H1 (cell line): ENCODE measurements at regions not wholly inside any gene's neighbourhood (a gene's known extent, or its start where the extent isn't known, plus 50 kb on each side); places are given as distances from the start of the nearest gene placed in this dataset.

Source experiments
- CTCF ChIA-PET: fragments of 300-600 bp; sonication (Branson Sonifier 250); formaldehyde crosslinking; loops from one replicate; lab custom pipeline; 2021; ENCODE audit not compliant: partially characterized antibody; lab: Charles Lee
- POLR2A ChIA-PET: fragments of 300-600 bp; sonication (Branson Sonifier 250); formaldehyde crosslinking; loops from one replicate; lab custom pipeline; 2021; ENCODE audit warnings: inconsistent platforms; ENCODE audit not compliant: partially characterized antibody; lab: Charles Lee
- DNase-seq, 2 experiments: peaks; one replicate each; pipeline versions ENCODE4 v3.0.0 to v3.0.0-alpha.2; 2010 to 2022; ENCODE audit warnings: low spot score in 2 of 2, low read depth in 1 of 2, mixed read lengths in 1 of 2
- FAIRE-seq: peaks from 2 replicates; lab custom pipeline; 2011; peaks lifted over from hg19 to GRCh38; lab: Jason Lieb, UNC
- H2AFZ ChIP-seq: 2 replicates; pipeline ENCODE4 v1.8.1; 2012; ENCODE audit warnings: low read length, inconsistent platforms
- H2AK5ac ChIP-seq: 2 replicates; pipeline ENCODE4 v1.6.1; 2013; ENCODE audit warnings: low read depth, low read length
- H2BK120ac ChIP-seq: replicated peaks from 2 replicates; pipeline ENCODE3; 2013; ENCODE audit warnings: low read depth, low read length, inconsistent platforms
- H2BK12ac ChIP-seq: 2 replicates; pipeline ENCODE4 v1.6.1; 2013; ENCODE audit warnings: low read depth, low read length
- H2BK15ac ChIP-seq: 2 replicates; pipeline ENCODE4 v1.6.1; 2013; ENCODE audit warnings: low read length
- H2BK20ac ChIP-seq: 2 replicates; pipeline ENCODE4 v1.6.1; 2013; ENCODE audit warnings: low read length
- H2BK5ac ChIP-seq: 2 replicates; pipeline ENCODE4 v1.6.1; 2013; ENCODE audit warnings: low read depth, low read length
- H3K14ac ChIP-seq: 2 replicates; pipeline ENCODE4 v1.6.1; 2013; ENCODE audit warnings: inconsistent platforms; ENCODE audit not compliant: insufficient read length
- H3K18ac ChIP-seq: 2 replicates; pipeline ENCODE4 v1.6.1; 2013; ENCODE audit warnings: low read length; ENCODE audit errors: extremely low read depth
- H3K23ac ChIP-seq: 2 replicates; pipeline ENCODE4 v1.6.1; 2013; ENCODE audit warnings: inconsistent platforms; ENCODE audit not compliant: insufficient read length
- H3K23me2 ChIP-seq: 2 replicates; pipeline ENCODE4 v1.6.1; 2013; ENCODE audit warnings: low read depth, low read length
- H3K27ac ChIP-seq: 2 replicates; pipeline ENCODE4 v1.6.1; 2011; ENCODE audit warnings: low read depth, low read length, inconsistent platforms
- H3K27me3 ChIP-seq, 4 experiments: replicated peaks in 1 of 4; 1 replicate in 1 of 4; 2 replicates in 3 of 4; pipeline versions ENCODE4 v1.6.1 to v1.8.1; 2011 to 2013; ENCODE audit warnings: low read length in 3 of 4, mild to moderate bottlenecking in 3 of 4, inconsistent platforms in 2 of 4, mixed read lengths in 2 of 4, moderate library complexity in 1 of 4; ENCODE audit not compliant: control insufficient read depth in 3 of 4, insufficient read depth in 3 of 4; ENCODE audit errors: extremely low read depth in 1 of 4
- H3K36me3 ChIP-seq, 4 experiments: 2 replicates each; pipeline versions ENCODE4 v1.6.1 to v1.8.1; 2011 to 2013; ENCODE audit warnings: mild to moderate bottlenecking in 4 of 4, low read length in 3 of 4, moderate library complexity in 2 of 4, control low read depth in 1 of 4, inconsistent platforms in 1 of 4; ENCODE audit not compliant: insufficient read depth in 4 of 4, control insufficient read depth in 2 of 4
- H3K4ac ChIP-seq: replicated peaks from 2 replicates; pipeline ENCODE3; 2013; ENCODE audit warnings: low read length, low read depth, mixed read lengths, inconsistent platforms; ENCODE audit not compliant: insufficient read length
- H3K4me1 ChIP-seq, 4 experiments: replicated peaks in 1 of 4; 1 replicate in 1 of 4; 2 replicates in 3 of 4; pipeline versions ENCODE4 v1.6.1 to v1.8.1; 2011 to 2013; ENCODE audit warnings: low read length in 3 of 4, inconsistent platforms in 2 of 4, mixed read lengths in 1 of 4; ENCODE audit not compliant: insufficient read depth in 4 of 4, control insufficient read depth in 3 of 4
- H3K4me2 ChIP-seq, 2 experiments: 2 replicates each; pipeline versions ENCODE4 v1.6.1 to v1.8.1; 2011 to 2013; ENCODE audit warnings: low read depth in 2 of 2, low read length in 2 of 2, control low read depth in 1 of 2, inconsistent platforms in 1 of 2, mild to moderate bottlenecking in 1 of 2; ENCODE audit not compliant: insufficient read depth in 1 of 2
- H3K4me3 ChIP-seq, 4 experiments: fragments of 200-600, 300-600 bp in 1 of 4; sonication (generic), shearing (Covaris generic), sonication (Bioruptor Twin) in 1 of 4; 2 replicates each; pipeline versions ENCODE4 v1.5.1 to v1.8.1; 2011 to 2016; ENCODE audit warnings: low read length in 4 of 4, low read depth in 3 of 4, control low read depth in 2 of 4, inconsistent platforms in 2 of 4, mild to moderate bottlenecking in 2 of 4, mixed read lengths in 1 of 4, moderate library complexity in 1 of 4; ENCODE audit not compliant: insufficient read depth in 2 of 4; ENCODE audit errors: extremely low read depth in 1 of 4
- H3K56ac ChIP-seq: replicated peaks from 2 replicates; pipeline ENCODE3; 2013; ENCODE audit warnings: low read depth, mild to moderate bottlenecking, mixed read lengths, low read length, inconsistent platforms; ENCODE audit not compliant: insufficient read length
- H3K79me1 ChIP-seq: 2 replicates; pipeline ENCODE4 v1.6.1; 2013; ENCODE audit warnings: low read depth, low read length, control low read depth
- H3K79me2 ChIP-seq, 2 experiments: 2 replicates each; pipeline versions ENCODE4 v1.6.1 to v1.8.1; 2012 to 2013; ENCODE audit warnings: low read length in 2 of 2, mild to moderate bottlenecking in 2 of 2, inconsistent platforms in 1 of 2; ENCODE audit not compliant: insufficient read depth in 2 of 2, control insufficient read depth in 1 of 2
- H3K9ac ChIP-seq, 4 experiments: replicated peaks in 1 of 4; 1 replicate in 1 of 4; 2 replicates in 3 of 4; pipeline versions ENCODE4 v1.6.1 to v1.8.1; 2011 to 2013; ENCODE audit warnings: low read depth in 3 of 4, low read length in 3 of 4, control low read depth in 2 of 4, mild to moderate bottlenecking in 2 of 4, moderate library complexity in 2 of 4, inconsistent platforms in 1 of 4; ENCODE audit errors: extremely low read depth in 1 of 4
- H3K9me3 ChIP-seq, 2 experiments: 2 replicates each; pipeline versions ENCODE4 v1.6.1 to v1.8.1; 2012 to 2013; ENCODE audit warnings: mild to moderate bottlenecking in 2 of 2, moderate library complexity in 2 of 2, control low read depth in 1 of 2, inconsistent platforms in 1 of 2, low read depth in 1 of 2, low read length in 1 of 2, mixed read lengths in 1 of 2; ENCODE audit not compliant: insufficient read depth in 2 of 2
- H4K20me1 ChIP-seq, 2 experiments: replicated peaks in 1 of 2; 2 replicates each; pipeline versions ENCODE3 to v1.8.1; 2011 to 2013; ENCODE audit warnings: inconsistent platforms in 2 of 2, low read length in 2 of 2, mild to moderate bottlenecking in 1 of 2; ENCODE audit not compliant: insufficient read depth in 2 of 2, control insufficient read depth in 1 of 2
- H4K5ac ChIP-seq: 2 replicates; pipeline ENCODE4 v1.6.1; 2013; ENCODE audit warnings: low read length, low read depth, mixed read lengths, inconsistent platforms; ENCODE audit not compliant: insufficient read length
- H4K8ac ChIP-seq: 2 replicates; pipeline ENCODE4 v1.8.0; 2013; ENCODE audit warnings: mild to moderate bottlenecking, moderate library complexity, low read length, inconsistent platforms; ENCODE audit not compliant: insufficient read depth; ENCODE audit errors: extremely low read depth
- H4K91ac ChIP-seq: replicated peaks from 2 replicates; pipeline ENCODE3; 2013; ENCODE audit warnings: low read length, mixed read lengths, inconsistent platforms; ENCODE audit not compliant: insufficient read length
- EZH2 ChIP-seq: fragments of 200-600 bp; sonication (generic); IDR thresholded peaks from 2 replicates; pipeline ENCODE4 v1.7.1; 2012; ENCODE audit warnings: low read depth, mild to moderate bottlenecking, moderate library complexity, low read length, inconsistent platforms; ENCODE audit not compliant: severe bottlenecking
- HDAC2 ChIP-seq, 2 experiments: fragments of 300-600 bp in 1 of 2; sonication (generic) in 1 of 2; IDR thresholded peaks; 2 replicates each; pipeline ENCODE4 v1.6.1; 2011 to 2012; ENCODE audit warnings: low read depth in 2 of 2, low read length in 2 of 2, mild to moderate bottlenecking in 2 of 2, moderate library complexity in 2 of 2, borderline replicate concordance in 1 of 2, inconsistent platforms in 1 of 2
- MAFK ChIP-seq: IDR thresholded peaks from 2 replicates; pipeline ENCODE4 v1.6.1; 2012; ENCODE audit warnings: low read depth, mild to moderate bottlenecking, improper control_type of control experiment, low read length
- PHF8 ChIP-seq: fragments of 200-600 bp; sonication (generic); conservative IDR thresholded peaks from 2 replicates; pipeline ENCODE4 v1.7.1; 2012; ENCODE audit warnings: low read depth, mild to moderate bottlenecking, inconsistent platforms, low read length, moderate library complexity
- POU5F1 ChIP-seq: IDR thresholded peaks from 2 replicates; pipeline ENCODE4 v1.6.1; 2011; ENCODE audit warnings: low read depth, mild to moderate bottlenecking, low read length, moderate library complexity
- SIX5 ChIP-seq: IDR thresholded peaks from 2 replicates; pipeline ENCODE4 v1.6.1; 2011; ENCODE audit warnings: mild to moderate bottlenecking, low read depth, low read length
- YY1 ChIP-seq: IDR thresholded peaks from 2 replicates; pipeline ENCODE4 v1.6.1; 2011; ENCODE audit warnings: low read depth, mild to moderate bottlenecking, low read length
- ZNF274 ChIP-seq: IDR thresholded peaks from 2 replicates; pipeline ENCODE4 v1.7.0; 2012; ENCODE audit warnings: low read length, borderline replicate concordance; ENCODE audit errors: extremely low read depth
- WGBS, 2 experiments: shearing (Covaris generic) in 1 of 2; methylation state at CpG; one replicate each; pipeline versions ENCODE4 v1.1.6 to v1.1.7; 2013 to 2015; ENCODE audit warnings: low lambda C conversion rate in 2 of 2, mixed read lengths in 2 of 2, inconsistent platforms in 1 of 2, low coverage in 1 of 2, missing lambda C conversion rate in 1 of 2; ENCODE audit not compliant: insufficient replicate concordance in 2 of 2, insufficient coverage in 1 of 2, insufficient read length in 1 of 2; ENCODE audit errors: extremely low coverage in 1 of 2, missing lambda C conversion rate in 1 of 2; 5-methylcytosine and 5-hydroxymethylcytosine counted together
- TF ChIP-seq, protein P1 (sequence below): IDR thresholded peaks from 2 replicates; pipeline ENCODE4 v1.6.1; 2011; ENCODE audit warnings: low read depth, mild to moderate bottlenecking, low read length; ENCODE audit not compliant: insufficient read depth

DNA sequence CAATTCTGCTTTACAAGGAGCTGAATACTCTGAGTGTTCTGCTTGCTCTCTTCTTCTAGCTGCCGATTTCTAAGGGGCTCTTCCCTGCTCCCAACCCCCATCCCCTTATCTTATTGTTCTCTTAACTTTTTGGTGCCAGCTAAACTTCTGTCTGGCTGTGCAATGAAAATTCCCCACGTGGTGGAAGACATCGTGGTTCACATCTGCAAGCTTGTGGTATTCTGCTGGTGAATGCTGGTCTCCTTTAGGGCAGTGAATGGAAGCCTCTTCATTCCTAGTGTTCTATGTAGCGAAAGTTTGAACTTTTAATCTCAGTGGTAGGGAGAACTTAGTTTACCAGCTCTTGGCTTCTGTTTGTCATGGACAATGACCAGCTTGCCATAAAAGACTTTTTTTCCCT, 406.0 kb upstream of the ZEB2 start:
- H2AFZ ChIP-seq: 0 out of 2 replicates have a peak overlapping the region, but pooled peaks have one; percentile 64
- POLR2A ChIA-PET: no interaction called here
- no peak overlapping the region for H2BK12ac ChIP-seq
- no peak overlapping the region for H2BK5ac ChIP-seq
- no peak overlapping the region for H2BK120ac ChIP-seq
- H4K20me1 ChIP-seq: no peaks in the 10 kb centered on the region
- no peak overlapping the region for H2BK15ac ChIP-seq
- no peak overlapping the region for H4K8ac ChIP-seq
- no peak for FAIRE-seq
- 97% methylated on average over 4 of the region's 4 CpGs; no CpG with 5 or more reads in 1 of the 2 experiments for WGBS, 2 experiments
- H3K23ac ChIP-seq: no peak overlapping the region
- H3K23me2 ChIP-seq: no peaks in the 10 kb centered on the region
- H3K79me1 ChIP-seq: no peaks in the 10 kb centered on the region
- no peaks in the 10 kb centered on the region for H3K36me3 ChIP-seq
- H3K56ac ChIP-seq: no peak overlapping the region
- no peak overlapping the region for H4K91ac ChIP-seq
- H4K5ac ChIP-seq: no peak overlapping the region
- H3K4me1 ChIP-seq: no peaks in the 10 kb centered on the region
- no peak overlapping the region for H3K18ac ChIP-seq
- H3K14ac ChIP-seq: no peak overlapping the region
- no peak for DNase-seq
- CTCF ChIA-PET: interaction anchor here (0.6 kb wide), 1 partner anchor 363 kb away, joined by 3 read pairs; no protein-coding TSS in a partner anchor
- H3K4me2 ChIP-seq: no peak overlapping the region
- H2AK5ac ChIP-seq: no peak overlapping the region
- H3K4ac ChIP-seq: no peak overlapping the region
- no peaks in the 10 kb centered on the region for H3K27me3 ChIP-seq
- no peaks in the 10 kb centered on the region for H3K79me2 ChIP-seq
- H2BK20ac ChIP-seq: no peak overlapping the region
- H3K9me3 ChIP-seq: no peaks in the 10 kb centered on the region
- H3K27ac ChIP-seq: no peak overlapping the region
- H3K9ac ChIP-seq: no peak overlapping the region
- H3K4me3 ChIP-seq: no peak overlapping the region
- no peak for TF ChIP-seq POU5F1
- TF ChIP-seq MAFK: no peak
- no peak for TF ChIP-seq EZH2
- TF ChIP-seq YY1: no peak
- TF ChIP-seq HDAC2 (IDR thresholded peaks at IDR 0.05; ENCODE audit: borderline replicate concordance in 1 of 2, low read depth in 2 of 2, low read length in 2 of 2): no peak
- no peak for TF ChIP-seq SIX5
- no peak for TF ChIP-seq ZNF274
- TF ChIP-seq, protein P1, sequence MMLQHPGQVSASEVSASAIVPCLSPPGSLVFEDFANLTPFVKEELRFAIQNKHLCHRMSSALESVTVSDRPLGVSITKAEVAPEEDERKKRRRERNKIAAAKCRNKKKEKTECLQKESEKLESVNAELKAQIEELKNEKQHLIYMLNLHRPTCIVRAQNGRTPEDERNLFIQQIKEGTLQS: no peak
- TF ChIP-seq PHF8: no peak
